ENCODE measurements at regions not wholly inside any gene's neighbourhood (a gene's known extent, or its start where the extent isn't known, plus 50 kb on each side); places are given as distances from the start of the nearest gene placed in this dataset.

DNA sequence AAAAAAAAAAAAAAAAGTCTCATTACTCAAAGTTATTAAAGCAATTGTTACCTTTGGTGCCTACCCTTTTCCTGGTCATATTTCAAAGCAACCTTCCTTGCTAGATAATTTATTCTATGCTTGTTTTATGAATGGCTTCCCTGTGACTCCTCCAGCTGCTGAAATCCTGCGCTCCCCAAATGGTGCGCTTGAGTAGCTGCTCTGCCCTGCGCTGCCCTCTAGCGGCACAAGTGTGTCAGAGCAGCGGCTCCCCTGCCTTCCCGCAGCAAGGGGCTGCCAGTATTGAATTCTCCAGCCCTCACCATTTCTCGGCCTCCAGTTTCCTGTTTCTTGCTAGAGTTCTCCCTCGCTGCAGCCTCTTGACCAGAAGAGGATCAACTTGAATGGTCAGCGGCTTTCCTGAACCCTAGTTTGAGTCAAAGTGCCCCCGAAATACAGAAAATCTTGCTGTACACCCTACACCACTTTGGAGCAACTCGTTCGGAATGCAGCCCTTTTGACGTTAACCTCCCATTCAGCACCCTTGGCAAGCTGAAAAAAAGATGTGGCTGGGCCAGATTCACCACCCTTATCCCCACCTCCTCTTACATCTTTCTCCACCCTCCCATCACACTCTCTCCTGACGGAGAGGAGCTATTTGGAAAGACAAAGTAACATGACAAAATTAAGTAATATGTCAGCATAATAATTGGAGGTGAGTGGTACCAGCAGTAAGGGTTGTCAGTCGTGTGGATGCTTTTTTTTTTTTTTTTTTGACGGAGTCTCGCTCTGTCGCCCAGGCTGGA, 60.4 kb upstream of the KLHL31 start:
- H3K9ac ChIP-seq (ENCODE audit: low read depth in 1 of 2, low read length in 2 of 2): no peak overlapping the region
- no peak overlapping the region for H3K4me3 ChIP-seq (ENCODE audit: low read length in 2 of 2)
- peaks cover 0 to 2% of the 10 kb centered on the region in 2 donors for H3K27me3 ChIP-seq (ENCODE audit: control insufficient read depth in 2 of 2, insufficient read depth in 2 of 2, low read length in 2 of 2)
- no peaks in the 10 kb centered on the region for H3K36me3 ChIP-seq (ENCODE audit: control insufficient read depth in 2 of 2, insufficient read depth in 2 of 2, low read length in 2 of 2)
- H3K27ac ChIP-seq (ENCODE audit: low read depth in 2 of 2, low read length in 2 of 2): no peak overlapping the region
- H3K4me1 ChIP-seq (ENCODE audit: control insufficient read depth in 2 of 2, insufficient read depth in 2 of 2, low read length in 2 of 2): peaks cover 0 to 4% of the 10 kb centered on the region in 2 donors
- H3K9me3 ChIP-seq (ENCODE audit: control insufficient read depth in 2 of 2, low read length in 2 of 2): no peaks in the 10 kb centered on the region

DNA sequence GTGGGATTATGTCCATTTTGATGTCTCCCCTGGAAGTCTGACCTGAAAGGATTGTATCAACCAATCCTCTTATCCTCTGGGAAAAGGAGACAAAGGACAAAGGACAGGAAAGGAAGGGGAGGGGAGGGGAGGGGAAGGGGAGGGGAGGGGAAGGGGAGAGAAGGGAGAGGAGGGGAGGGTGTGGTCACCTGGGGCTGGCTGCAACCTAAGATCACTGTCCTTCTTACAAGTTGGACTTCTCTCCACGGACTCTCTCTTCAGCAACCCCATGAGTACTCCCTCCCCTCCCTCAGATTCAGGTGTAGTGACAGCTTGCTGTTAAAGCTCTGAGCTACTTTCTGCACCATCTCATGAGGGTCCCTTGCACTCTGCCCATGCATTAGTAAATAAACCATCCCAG, 58.9 kb upstream of the KLHL31 start:
- no peak overlapping the region for H3K4me3 ChIP-seq (ENCODE audit: low read length in 2 of 2)
- no peaks in the 10 kb centered on the region for H3K36me3 ChIP-seq (ENCODE audit: control insufficient read depth in 2 of 2, insufficient read depth in 2 of 2, low read length in 2 of 2)
- no peak overlapping the region for H3K9ac ChIP-seq (ENCODE audit: low read depth in 1 of 2, low read length in 2 of 2)
- peaks cover 0 to 4% of the 10 kb centered on the region in 2 donors for H3K4me1 ChIP-seq (ENCODE audit: control insufficient read depth in 2 of 2, insufficient read depth in 2 of 2, low read length in 2 of 2)
- H3K27me3 ChIP-seq (ENCODE audit: control insufficient read depth in 2 of 2, insufficient read depth in 2 of 2, low read length in 2 of 2): peaks cover 0 to 2% of the 10 kb centered on the region in 2 donors
- H3K9me3 ChIP-seq (ENCODE audit: control insufficient read depth in 2 of 2, low read length in 2 of 2): no peaks in the 10 kb centered on the region
- H3K27ac ChIP-seq (ENCODE audit: low read depth in 2 of 2, low read length in 2 of 2): no peak overlapping the region

DNA sequence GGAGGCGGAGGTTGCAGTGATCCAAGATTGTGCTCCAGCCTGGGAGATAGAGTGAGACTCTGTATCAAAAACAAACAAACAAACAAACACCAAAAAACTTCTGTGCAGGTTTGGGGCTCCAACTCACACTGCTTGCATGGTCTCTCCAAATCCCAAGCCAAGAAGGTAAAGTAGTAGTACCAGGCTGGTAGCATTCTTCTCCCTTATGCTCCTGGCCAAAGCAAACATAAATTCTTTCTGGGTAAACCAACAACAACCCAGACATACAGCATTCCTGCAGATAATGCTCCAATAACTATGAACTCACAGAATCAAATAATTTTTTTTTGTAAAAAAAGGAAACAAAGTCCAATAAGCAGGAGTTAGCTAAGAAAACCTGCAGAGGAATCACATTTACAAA, 57.8 kb upstream of the KLHL31 start:
- H3K36me3 ChIP-seq (ENCODE audit: control insufficient read depth in 2 of 2, insufficient read depth in 2 of 2, low read length in 2 of 2): no peaks in the 10 kb centered on the region
- no peak overlapping the region for H3K9ac ChIP-seq (ENCODE audit: low read depth in 1 of 2, low read length in 2 of 2)
- no peak overlapping the region for H3K27ac ChIP-seq (ENCODE audit: low read depth in 2 of 2, low read length in 2 of 2)
- no peaks in the 10 kb centered on the region for H3K9me3 ChIP-seq (ENCODE audit: control insufficient read depth in 2 of 2, low read length in 2 of 2)
- peaks cover 0 to 2% of the 10 kb centered on the region in 2 donors for H3K27me3 ChIP-seq (ENCODE audit: control insufficient read depth in 2 of 2, insufficient read depth in 2 of 2, low read length in 2 of 2)
- no peak overlapping the region for H3K4me3 ChIP-seq (ENCODE audit: low read length in 2 of 2)
- H3K4me1 ChIP-seq (ENCODE audit: control insufficient read depth in 2 of 2, insufficient read depth in 2 of 2, low read length in 2 of 2): peaks cover 0 to under 1% of the 10 kb centered on the region in 2 donors

DNA sequence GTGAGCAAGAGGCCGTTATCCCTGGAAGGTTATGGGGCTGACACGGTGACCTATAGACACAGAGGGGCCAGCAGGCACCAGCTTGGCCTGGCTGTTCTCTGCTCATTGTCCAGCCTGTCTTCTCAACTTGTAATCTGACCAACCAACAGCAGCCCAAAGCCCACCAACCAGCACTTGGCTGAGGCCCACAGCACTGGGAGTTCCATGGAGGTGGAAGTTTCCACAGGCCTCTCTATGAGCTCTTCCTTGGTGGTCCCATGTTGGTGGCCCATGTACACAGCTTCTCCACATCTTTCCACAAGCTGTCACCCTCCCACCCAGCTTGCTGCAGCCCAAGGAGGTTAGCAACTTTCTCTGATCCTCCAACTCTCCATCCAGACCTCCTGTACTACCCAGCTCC, 56.2 kb upstream of the KLHL31 start:
- Histone ChIP-seq H3K4me1 (ENCODE audit: control insufficient read depth in 2 of 2, insufficient read depth in 2 of 2, low read length in 2 of 2) (no peaks in the 10 kb centered on the region), H3K27me3 (ENCODE audit: control insufficient read depth in 2 of 2, insufficient read depth in 2 of 2, low read length in 2 of 2) (peaks cover 0 to 2% of the 10 kb centered on the region in 2 donors), H3K4me3 (ENCODE audit: low read length in 2 of 2) (no peak overlapping the region), H3K9ac (ENCODE audit: low read depth in 1 of 2, low read length in 2 of 2) (no peak overlapping the region), H3K27ac (ENCODE audit: low read depth in 2 of 2, low read length in 2 of 2) (no peak overlapping the region), H3K9me3 (ENCODE audit: control insufficient read depth in 2 of 2, low read length in 2 of 2) (no peaks in the 10 kb centered on the region), H3K36me3 (ENCODE audit: control insufficient read depth in 2 of 2, insufficient read depth in 2 of 2, low read length in 2 of 2) (no peaks in the 10 kb centered on the region)

DNA sequence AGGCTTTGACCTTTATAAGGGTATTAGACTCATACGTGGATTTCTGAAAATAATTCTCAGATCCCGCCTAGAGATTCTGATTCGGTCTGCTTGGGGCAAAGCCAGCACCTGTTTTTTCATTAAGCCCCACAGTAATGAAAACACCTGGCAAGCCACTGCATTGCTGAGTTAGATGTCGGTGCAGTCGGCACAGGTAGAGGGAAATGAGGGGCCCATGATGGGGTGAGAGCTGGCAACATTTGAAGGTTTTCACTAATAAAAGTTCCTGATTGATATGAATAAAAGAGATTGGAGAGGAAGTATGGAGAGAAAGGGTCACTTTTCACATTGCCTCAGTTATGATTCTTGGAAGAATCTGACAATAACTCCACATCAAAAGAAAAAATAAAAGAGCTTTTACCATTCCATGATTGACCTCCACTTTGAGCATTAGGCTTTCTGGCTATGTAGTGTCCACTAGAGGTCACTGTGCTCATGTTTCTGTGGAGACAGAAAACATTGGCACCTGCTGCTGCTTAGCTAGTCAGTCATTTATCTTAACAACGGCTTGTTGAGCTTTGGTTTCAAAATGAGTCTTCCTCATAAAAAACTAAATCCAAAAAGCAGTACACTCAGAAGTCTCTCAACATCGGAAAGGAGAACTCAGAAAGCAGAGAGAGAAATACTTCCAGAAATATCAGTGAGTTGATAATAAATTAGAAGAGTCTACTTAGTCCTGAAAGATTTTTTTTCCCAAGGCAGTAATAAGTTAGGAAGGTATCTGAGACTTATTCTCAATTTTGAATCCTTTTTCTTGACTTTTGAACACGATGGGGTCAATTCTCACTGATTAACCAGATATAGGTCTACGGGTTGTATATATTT, 53.3 kb upstream of the KLHL31 start:
- no peaks in the 10 kb centered on the region for H3K4me1 ChIP-seq (ENCODE audit: control insufficient read depth in 2 of 2, insufficient read depth in 2 of 2, low read length in 2 of 2)
- H3K4me3 ChIP-seq (ENCODE audit: low read length in 2 of 2): no peak overlapping the region
- H3K27me3 ChIP-seq (ENCODE audit: control insufficient read depth in 2 of 2, insufficient read depth in 2 of 2, low read length in 2 of 2): no peaks in the 10 kb centered on the region
- no peaks in the 10 kb centered on the region for H3K9me3 ChIP-seq (ENCODE audit: control insufficient read depth in 2 of 2, low read length in 2 of 2)
- no peak overlapping the region for H3K9ac ChIP-seq (ENCODE audit: low read depth in 1 of 2, low read length in 2 of 2)
- no peaks in the 10 kb centered on the region for H3K36me3 ChIP-seq (ENCODE audit: control insufficient read depth in 2 of 2, insufficient read depth in 2 of 2, low read length in 2 of 2)
- H3K27ac ChIP-seq (ENCODE audit: low read depth in 2 of 2, low read length in 2 of 2): no peak overlapping the region

DNA sequence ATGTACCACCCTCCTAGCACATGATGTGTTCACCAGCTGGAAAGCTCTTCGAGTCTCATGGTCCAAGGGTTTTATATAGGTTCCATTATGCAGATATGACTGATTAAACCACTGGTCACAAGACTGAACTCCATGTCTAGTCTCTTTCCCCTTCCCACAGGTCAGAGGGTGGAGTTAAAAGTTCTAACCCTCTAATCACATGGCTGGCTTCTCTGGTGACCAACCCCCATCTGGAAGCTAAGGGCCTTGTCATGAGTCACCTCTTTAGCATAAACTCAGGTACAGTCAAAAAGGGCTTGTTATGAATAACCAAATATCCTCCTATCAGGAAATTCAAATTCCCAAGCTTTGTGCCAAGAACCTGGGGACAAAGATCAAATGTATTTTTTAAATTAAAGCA, 52.0 kb upstream of the KLHL31 start:
- no peaks in the 10 kb centered on the region for H3K4me1 ChIP-seq (ENCODE audit: control insufficient read depth in 2 of 2, insufficient read depth in 2 of 2, low read length in 2 of 2)
- H3K27me3 ChIP-seq (ENCODE audit: control insufficient read depth in 2 of 2, insufficient read depth in 2 of 2, low read length in 2 of 2): no peaks in the 10 kb centered on the region
- no peaks in the 10 kb centered on the region for H3K36me3 ChIP-seq (ENCODE audit: control insufficient read depth in 2 of 2, insufficient read depth in 2 of 2, low read length in 2 of 2)
- no peaks in the 10 kb centered on the region for H3K9me3 ChIP-seq (ENCODE audit: control insufficient read depth in 2 of 2, low read length in 2 of 2)
- H3K27ac ChIP-seq (ENCODE audit: low read depth in 2 of 2, low read length in 2 of 2): no peak overlapping the region
- no peak overlapping the region for H3K4me3 ChIP-seq (ENCODE audit: low read length in 2 of 2)
- no peak overlapping the region for H3K9ac ChIP-seq (ENCODE audit: low read depth in 1 of 2, low read length in 2 of 2)

DNA sequence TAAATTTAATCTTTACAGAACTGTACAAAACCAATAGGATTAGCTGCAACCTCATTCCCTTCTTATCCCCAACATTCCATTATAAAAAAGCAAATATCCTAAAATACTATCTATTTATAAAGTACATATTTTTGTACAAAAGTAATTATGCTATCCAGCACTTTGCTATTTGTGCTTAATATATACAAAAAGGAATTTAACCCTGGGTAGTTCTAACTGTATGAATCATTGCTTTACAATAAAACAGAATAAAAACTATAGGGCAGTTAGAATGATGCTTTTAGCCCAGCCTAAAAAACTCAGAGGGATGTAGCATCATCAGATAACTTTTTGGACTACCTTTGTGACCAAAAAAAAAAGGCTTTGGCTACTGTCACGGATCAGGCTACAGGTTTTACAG, 49.9 kb upstream of the KLHL31 start:
- Histone ChIP-seq H3K36me3 (ENCODE audit: control insufficient read depth in 2 of 2, insufficient read depth in 2 of 2, low read length in 2 of 2) (no peaks in the 10 kb centered on the region), H3K9ac (ENCODE audit: low read depth in 1 of 2, low read length in 2 of 2) (no peak overlapping the region), H3K4me3 (ENCODE audit: low read length in 2 of 2) (no peak overlapping the region), H3K27me3 (ENCODE audit: control insufficient read depth in 2 of 2, insufficient read depth in 2 of 2, low read length in 2 of 2) (no peaks in the 10 kb centered on the region), H3K4me1 (ENCODE audit: control insufficient read depth in 2 of 2, insufficient read depth in 2 of 2, low read length in 2 of 2) (no peaks in the 10 kb centered on the region), H3K9me3 (ENCODE audit: control insufficient read depth in 2 of 2, low read length in 2 of 2) (no peaks in the 10 kb centered on the region), H3K27ac (ENCODE audit: low read depth in 2 of 2, low read length in 2 of 2) (no peak overlapping the region)

Data from mucosa of rectum (tissue), 2 donors.